ENCODE measurements at regions not wholly inside any gene's neighbourhood (a gene's known extent, or its start where the extent isn't known, plus 50 kb on each side); places are given as distances from the start of the nearest gene placed in this dataset.
"Not testable (repeated sequence)": the region's sequence is repeated elsewhere in the genome, so short reads cannot be mapped to it uniquely, and the experiment has no call there.

DNA sequence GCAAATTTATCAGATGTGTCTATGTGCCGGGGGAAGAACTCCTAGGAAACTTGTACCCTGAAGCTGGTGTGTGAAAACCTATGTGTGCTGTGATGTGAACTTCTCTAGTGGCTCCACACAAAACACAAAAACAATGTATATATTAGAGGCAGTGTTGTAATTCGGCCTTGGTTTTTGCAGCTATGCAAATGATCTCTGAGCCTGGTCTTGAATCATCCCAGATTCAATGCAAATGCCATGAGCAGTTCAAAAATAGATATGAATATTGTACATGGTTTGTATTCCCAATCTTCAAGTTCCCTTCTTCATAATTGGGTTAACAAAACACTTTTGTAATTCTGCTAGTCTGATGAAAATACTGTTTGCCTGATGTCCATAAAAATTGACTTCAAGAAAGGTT lies 152.6 kb downstream of the MFSD1 start:
- no peak overlapping the region for H3K9ac ChIP-seq
- DNase-seq (ENCODE audit: low spot score), result no peak
- no peaks in the 10 kb centered on the region for H3K4me1 ChIP-seq
- H3K27ac Mint-ChIP-seq, result no peak overlapping the region
- no peak overlapping the region for H3K4me2 ChIP-seq
- no peak overlapping the region for H3K27ac ChIP-seq
- no peak overlapping the region for H3K4me3 ChIP-seq
- no peaks in the 10 kb centered on the region for H3K36me3 ChIP-seq
- H3K36me3 Mint-ChIP-seq, result no peaks in the 10 kb centered on the region
- no peaks in the 10 kb centered on the region for H3K79me2 ChIP-seq (ENCODE audit: low read depth)
- H3F3A ChIP-seq (ENCODE audit: low read depth), result no peaks in the 10 kb centered on the region
- no peaks in the 10 kb centered on the region for H3K9me3 ChIP-seq (ENCODE audit: low read depth)
- H3K27me3 ChIP-seq, result no peaks in the 10 kb centered on the region
- H3K4me1 Mint-ChIP-seq, result no peaks in the 10 kb centered on the region
- no peak overlapping the region for H3K4me3 Mint-ChIP-seq
- H2AFZ ChIP-seq (replicated peaks), result no peak overlapping the region
- H4K20me1 ChIP-seq (ENCODE audit: low read depth), result no peaks in the 10 kb centered on the region
- TF ChIP-seq, protein P1, sequence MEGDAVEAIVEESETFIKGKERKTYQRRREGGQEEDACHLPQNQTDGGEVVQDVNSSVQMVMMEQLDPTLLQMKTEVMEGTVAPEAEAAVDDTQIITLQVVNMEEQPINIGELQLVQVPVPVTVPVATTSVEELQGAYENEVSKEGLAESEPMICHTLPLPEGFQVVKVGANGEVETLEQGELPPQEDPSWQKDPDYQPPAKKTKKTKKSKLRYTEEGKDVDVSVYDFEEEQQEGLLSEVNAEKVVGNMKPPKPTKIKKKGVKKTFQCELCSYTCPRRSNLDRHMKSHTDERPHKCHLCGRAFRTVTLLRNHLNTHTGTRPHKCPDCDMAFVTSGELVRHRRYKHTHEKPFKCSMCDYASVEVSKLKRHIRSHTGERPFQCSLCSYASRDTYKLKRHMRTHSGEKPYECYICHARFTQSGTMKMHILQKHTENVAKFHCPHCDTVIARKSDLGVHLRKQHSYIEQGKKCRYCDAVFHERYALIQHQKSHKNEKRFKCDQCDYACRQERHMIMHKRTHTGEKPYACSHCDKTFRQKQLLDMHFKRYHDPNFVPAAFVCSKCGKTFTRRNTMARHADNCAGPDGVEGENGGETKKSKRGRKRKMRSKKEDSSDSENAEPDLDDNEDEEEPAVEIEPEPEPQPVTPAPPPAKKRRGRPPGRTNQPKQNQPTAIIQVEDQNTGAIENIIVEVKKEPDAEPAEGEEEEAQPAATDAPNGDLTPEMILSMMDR (IDR thresholded peaks at IDR 0.05), result no peak
- TF ChIP-seq EZH2phosphoT487 (IDR thresholded peaks at IDR 0.05), result no peak
- no peak for TF ChIP-seq EZH2 (IDR thresholded peaks at IDR 0.05)
- no peaks in the 10 kb centered on the region for H3K27me3 Mint-ChIP-seq (ENCODE audit: insufficient read depth, low read depth)
- peaks cover 2% of the 10 kb centered on the region for H3K9me3 Mint-ChIP-seq

- H3K36me3 Mint-ChIP-seq, result not testable (repeated sequence)
Measured at GRCh38 chr3:158957777-158958176, 155.9 kb downstream of the MFSD1 start.

DNA sequence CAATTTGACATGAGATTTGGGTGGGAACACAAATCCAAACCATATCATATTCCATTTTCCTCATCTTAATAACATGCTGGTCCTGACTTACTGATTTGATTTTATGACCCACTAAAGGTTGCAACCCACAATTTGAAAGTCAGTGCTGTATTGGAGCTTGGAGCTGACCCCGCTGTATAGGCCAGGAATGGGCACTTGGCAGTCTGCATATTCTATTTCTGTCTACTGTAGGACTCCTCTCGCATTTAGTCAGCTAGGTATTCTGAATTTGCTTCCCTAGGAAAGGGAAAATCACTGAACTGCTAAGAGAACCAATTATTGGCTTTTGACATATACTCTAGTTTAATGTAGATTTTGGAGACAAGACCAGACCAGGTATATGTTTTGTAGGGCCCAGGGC lies 157.0 kb downstream of the MFSD1 start:
- Histone ChIP-seq H3K36me3 (no peaks in the 10 kb centered on the region), H4K20me1 (ENCODE audit: low read depth) (no peaks in the 10 kb centered on the region), H3K4me1 (peaks cover 12% of the 10 kb centered on the region), H3K27me3 (no peaks in the 10 kb centered on the region), H3K27ac (no peak overlapping the region), H3K9ac (no peak overlapping the region), H2AFZ (replicated peaks) (no peak overlapping the region), H3K4me3 (no peak overlapping the region), H3F3A (ENCODE audit: low read depth) (no peaks in the 10 kb centered on the region), H3K4me2 (no peak overlapping the region), H3K9me3 (ENCODE audit: low read depth) (no peaks in the 10 kb centered on the region), H3K79me2 (ENCODE audit: low read depth) (no peaks in the 10 kb centered on the region)
- H3K4me1 Mint-ChIP-seq, result peaks cover 7% of the 10 kb centered on the region
- TF ChIP-seq EZH2phosphoT487 (IDR thresholded peaks at IDR 0.05), result no peak
- TF ChIP-seq, protein P1 (IDR thresholded peaks at IDR 0.05), result no peak
- TF ChIP-seq EZH2 (IDR thresholded peaks at IDR 0.05), result no peak
- H3K27ac Mint-ChIP-seq, result no peak overlapping the region
- H3K4me3 Mint-ChIP-seq, result no peak overlapping the region
- no peaks in the 10 kb centered on the region for H3K36me3 Mint-ChIP-seq
- DNase-seq (ENCODE audit: low spot score), result no peak
- H3K9me3 Mint-ChIP-seq, result peaks cover 2% of the 10 kb centered on the region
- peaks cover 2% of the 10 kb centered on the region for H3K27me3 Mint-ChIP-seq (ENCODE audit: insufficient read depth, low read depth)

More at GRCh38 chr3:158957777-158958176, 155.9 kb downstream of the MFSD1 start:
- not testable (repeated sequence) for DNase-seq (ENCODE audit: low spot score); H3K9ac ChIP-seq; H3K4me3 Mint-ChIP-seq; H3K27me3 ChIP-seq; H3K27ac Mint-ChIP-seq; H3K36me3 ChIP-seq; H2AFZ ChIP-seq (replicated peaks); H3K4me1 Mint-ChIP-seq; H3K4me2 ChIP-seq; H3K9me3 Mint-ChIP-seq; H3K9me3 ChIP-seq (ENCODE audit: low read depth); H3K79me2 ChIP-seq (ENCODE audit: low read depth); H3F3A ChIP-seq (ENCODE audit: low read depth); H4K20me1 ChIP-seq (ENCODE audit: low read depth); H3K27ac ChIP-seq; H3K27me3 Mint-ChIP-seq (ENCODE audit: insufficient read depth, low read depth); H3K4me3 ChIP-seq
- peaks cover 12% of the 10 kb centered on the region for H3K4me1 ChIP-seq

GRCh38 chr3:158961471-158961870 lies 159.6 kb downstream of the MFSD1 start:
- H3K4me1 Mint-ChIP-seq, result peaks cover 7% of the 10 kb centered on the region
- H3K36me3 Mint-ChIP-seq, result no peaks in the 10 kb centered on the region
- Histone ChIP-seq H3K27ac (no peak overlapping the region), H3K9ac (no peak overlapping the region), H3F3A (ENCODE audit: low read depth) (no peaks in the 10 kb centered on the region), H3K4me2 (peak overlapping the region; percentile 57), H4K20me1 (ENCODE audit: low read depth) (no peaks in the 10 kb centered on the region), H3K27me3 (no peaks in the 10 kb centered on the region), H2AFZ (replicated peaks) (peak overlapping the region; percentile 98), H3K9me3 (ENCODE audit: low read depth) (no peaks in the 10 kb centered on the region), H3K4me1 (peaks cover 12% of the 10 kb centered on the region), H3K36me3 (no peaks in the 10 kb centered on the region), H3K4me3 (no peak overlapping the region), H3K79me2 (ENCODE audit: low read depth) (no peaks in the 10 kb centered on the region)
- H3K27ac Mint-ChIP-seq, result peak overlapping the region; percentile 43
- peak; percentile 58 for DNase-seq (ENCODE audit: low spot score)
- TF ChIP-seq EZH2phosphoT487 (IDR thresholded peaks at IDR 0.05) (no peak), EZH2 (IDR thresholded peaks at IDR 0.05) (no peak)
- TF ChIP-seq, protein P1 (IDR thresholded peaks at IDR 0.05), result no peak
- peaks cover 2% of the 10 kb centered on the region for H3K9me3 Mint-ChIP-seq
- H3K4me3 Mint-ChIP-seq, result no peak overlapping the region
- H3K27me3 Mint-ChIP-seq (ENCODE audit: insufficient read depth, low read depth), result peaks cover 2% of the 10 kb centered on the region
